ENCODE measurements at regions not wholly inside any gene's neighbourhood (a gene's known extent, or its start where the extent isn't known, plus 50 kb on each side); places are given as distances from the start of the nearest gene placed in this dataset.

DNA sequence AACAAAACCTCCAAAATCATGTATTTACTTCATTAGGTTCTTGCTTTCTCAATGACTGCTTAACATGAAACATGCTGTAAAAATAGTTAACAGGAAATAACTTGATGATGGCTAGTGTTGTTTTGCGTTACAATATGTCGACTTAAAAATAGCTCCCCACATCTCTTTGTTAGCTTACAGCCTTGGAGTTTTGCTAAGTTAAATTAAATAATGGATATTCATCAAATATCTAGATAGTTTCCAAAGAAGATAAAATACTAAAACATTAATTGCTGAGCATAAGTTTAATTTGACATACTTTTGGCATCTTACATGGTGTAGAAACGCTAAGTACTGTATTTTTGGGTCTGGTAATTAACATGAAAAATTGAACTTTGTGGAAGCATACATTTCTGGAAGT is 500.6 kb upstream of the NOVA1 start:
- TF ChIP-seq, protein P1, sequence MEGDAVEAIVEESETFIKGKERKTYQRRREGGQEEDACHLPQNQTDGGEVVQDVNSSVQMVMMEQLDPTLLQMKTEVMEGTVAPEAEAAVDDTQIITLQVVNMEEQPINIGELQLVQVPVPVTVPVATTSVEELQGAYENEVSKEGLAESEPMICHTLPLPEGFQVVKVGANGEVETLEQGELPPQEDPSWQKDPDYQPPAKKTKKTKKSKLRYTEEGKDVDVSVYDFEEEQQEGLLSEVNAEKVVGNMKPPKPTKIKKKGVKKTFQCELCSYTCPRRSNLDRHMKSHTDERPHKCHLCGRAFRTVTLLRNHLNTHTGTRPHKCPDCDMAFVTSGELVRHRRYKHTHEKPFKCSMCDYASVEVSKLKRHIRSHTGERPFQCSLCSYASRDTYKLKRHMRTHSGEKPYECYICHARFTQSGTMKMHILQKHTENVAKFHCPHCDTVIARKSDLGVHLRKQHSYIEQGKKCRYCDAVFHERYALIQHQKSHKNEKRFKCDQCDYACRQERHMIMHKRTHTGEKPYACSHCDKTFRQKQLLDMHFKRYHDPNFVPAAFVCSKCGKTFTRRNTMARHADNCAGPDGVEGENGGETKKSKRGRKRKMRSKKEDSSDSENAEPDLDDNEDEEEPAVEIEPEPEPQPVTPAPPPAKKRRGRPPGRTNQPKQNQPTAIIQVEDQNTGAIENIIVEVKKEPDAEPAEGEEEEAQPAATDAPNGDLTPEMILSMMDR (IDR thresholded peaks at IDR 0.05): no peak
- no peak for TF ChIP-seq EP300 (IDR thresholded peaks at IDR 0.05)

Data from gastroesophageal sphincter (tissue), 3 donors.